ENCODE measurements at regions not wholly inside any gene's neighbourhood (a gene's known extent, or its start where the extent isn't known, plus 50 kb on each side); places are given as distances from the start of the nearest gene placed in this dataset.

DNA sequence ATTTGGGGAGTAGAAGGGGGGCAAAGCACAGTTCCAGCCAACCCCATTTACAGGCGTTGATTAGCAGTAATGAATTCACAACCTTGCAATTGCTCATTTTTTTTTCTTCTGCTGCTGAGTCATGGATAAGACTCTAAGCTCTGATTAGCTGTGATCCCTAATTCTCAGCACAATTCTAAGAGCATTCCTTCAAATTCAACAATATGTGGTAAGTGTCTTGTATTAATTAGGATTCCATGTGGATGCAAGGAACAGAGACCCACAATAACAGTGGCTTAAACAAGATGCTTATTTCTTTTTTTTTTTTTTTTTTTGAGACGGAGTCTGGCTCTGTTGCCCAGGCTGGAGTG, 133.4 kb downstream of the PALM2AKAP2 start:
- intact Hi-C loops (cut with micrococcal nuclease), result no loop called here
- no peak for DNase-seq
- CTCF ChIA-PET, result interaction anchor here (1.1 to 1.4 kb wide), 2 partner anchors 9 to 10 kb away, joined by 3 to 5 read pairs; no protein-coding TSS in a partner anchor

DNA sequence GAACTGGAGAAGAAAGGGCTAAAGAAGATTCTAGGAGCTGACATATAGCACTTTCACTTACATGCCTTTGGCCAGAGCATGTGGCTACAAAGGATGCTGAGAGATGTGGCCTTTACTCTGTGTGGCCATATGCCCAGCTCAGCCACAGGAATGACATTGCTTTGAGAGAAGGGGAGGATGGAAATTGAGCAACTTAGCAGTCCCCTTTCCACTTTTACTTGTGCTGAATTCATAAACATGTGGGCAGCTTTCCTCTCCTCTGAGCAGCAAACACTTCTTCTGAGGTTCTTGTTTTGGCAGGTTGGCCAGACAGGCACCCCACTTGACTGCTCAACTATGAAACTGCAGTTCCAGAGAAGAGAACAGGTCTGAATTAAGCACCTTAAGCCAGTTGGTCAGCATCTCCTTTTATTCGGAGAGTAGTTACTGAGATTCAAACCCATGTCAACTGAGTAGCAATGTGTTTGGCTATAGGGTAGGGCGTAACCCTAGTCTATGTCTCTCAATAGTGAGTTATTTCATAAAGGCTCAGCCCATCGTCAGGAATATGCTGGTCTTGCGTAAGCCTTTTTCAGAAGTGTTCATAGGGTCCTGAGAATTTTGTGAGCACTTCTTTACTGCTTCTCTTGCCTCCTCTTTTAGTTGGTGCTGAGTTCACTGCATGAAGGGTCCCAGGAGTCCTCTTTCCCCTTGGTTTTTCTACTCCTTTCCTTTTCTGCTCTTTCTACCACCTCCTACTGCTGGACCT, 134.5 kb downstream of the PALM2AKAP2 start:
- TF ChIP-seq, protein P1, sequence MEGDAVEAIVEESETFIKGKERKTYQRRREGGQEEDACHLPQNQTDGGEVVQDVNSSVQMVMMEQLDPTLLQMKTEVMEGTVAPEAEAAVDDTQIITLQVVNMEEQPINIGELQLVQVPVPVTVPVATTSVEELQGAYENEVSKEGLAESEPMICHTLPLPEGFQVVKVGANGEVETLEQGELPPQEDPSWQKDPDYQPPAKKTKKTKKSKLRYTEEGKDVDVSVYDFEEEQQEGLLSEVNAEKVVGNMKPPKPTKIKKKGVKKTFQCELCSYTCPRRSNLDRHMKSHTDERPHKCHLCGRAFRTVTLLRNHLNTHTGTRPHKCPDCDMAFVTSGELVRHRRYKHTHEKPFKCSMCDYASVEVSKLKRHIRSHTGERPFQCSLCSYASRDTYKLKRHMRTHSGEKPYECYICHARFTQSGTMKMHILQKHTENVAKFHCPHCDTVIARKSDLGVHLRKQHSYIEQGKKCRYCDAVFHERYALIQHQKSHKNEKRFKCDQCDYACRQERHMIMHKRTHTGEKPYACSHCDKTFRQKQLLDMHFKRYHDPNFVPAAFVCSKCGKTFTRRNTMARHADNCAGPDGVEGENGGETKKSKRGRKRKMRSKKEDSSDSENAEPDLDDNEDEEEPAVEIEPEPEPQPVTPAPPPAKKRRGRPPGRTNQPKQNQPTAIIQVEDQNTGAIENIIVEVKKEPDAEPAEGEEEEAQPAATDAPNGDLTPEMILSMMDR (IDR thresholded peaks at IDR 0.05), result no peak
- intact Hi-C loops (cut with micrococcal nuclease), result no loop called here
- no peak for ATAC-seq
- no peak for DNase-seq
- Mint-ChIP-seq H3K27me3 (peaks cover 4% of the 10 kb centered on the region), H3K4me3 (no peak overlapping the region), H3K27ac (no peak overlapping the region), H3K4me1 (ENCODE audit: low read depth) (peaks cover 16% of the 10 kb centered on the region), H3K9me3 (no peaks in the 10 kb centered on the region), H3K36me3 (ENCODE audit: low read depth) (no peaks in the 10 kb centered on the region)
- ChIA-PET CTCF (interaction anchor here (1.1 kb wide), 1 partner anchor 11 kb away, joined by 3 read pairs; no protein-coding TSS in a partner anchor), POLR2A (interaction anchor here (1.1 kb wide), 1 partner anchor 7 kb away, joined by 3 read pairs; no protein-coding TSS in a partner anchor)

More for the DNA sequence above, 133.4 kb downstream of the PALM2AKAP2 start:
- H3K36me3 Mint-ChIP-seq (ENCODE audit: low read depth), result no peaks in the 10 kb centered on the region
- TF ChIP-seq, protein P1 (IDR thresholded peaks at IDR 0.05), result no peak
- no peak for ATAC-seq
- POLR2A ChIA-PET, result no interaction called here
- no peak overlapping the region for H3K27ac Mint-ChIP-seq
- peaks cover 8% of the 10 kb centered on the region for H3K4me1 Mint-ChIP-seq (ENCODE audit: low read depth)
- H3K4me3 Mint-ChIP-seq, result no peak overlapping the region
- no peaks in the 10 kb centered on the region for H3K9me3 Mint-ChIP-seq
- H3K27me3 Mint-ChIP-seq, result peaks cover 4% of the 10 kb centered on the region

DNA sequence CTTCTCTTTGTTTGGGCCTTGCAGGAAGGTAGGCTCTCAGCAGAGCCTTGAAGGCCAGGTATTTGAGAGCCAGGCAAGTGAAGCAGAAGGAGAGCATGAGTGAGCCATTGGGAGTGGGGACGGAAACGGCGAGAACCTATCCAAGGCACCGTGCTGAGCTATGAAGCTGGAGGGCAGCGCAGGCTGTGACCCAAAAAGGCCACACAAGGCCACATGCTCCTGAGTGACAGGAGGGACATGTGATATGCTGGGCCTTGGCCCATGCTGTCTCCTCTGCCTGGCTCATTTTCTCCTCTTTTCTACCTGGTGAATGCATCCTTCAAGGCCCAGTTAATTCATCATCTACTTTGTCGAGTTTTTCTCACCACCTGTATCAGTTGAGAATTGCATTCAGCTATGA, 136.3 kb downstream of the PALM2AKAP2 start:
- peaks cover 4% of the 10 kb centered on the region for H3K27me3 Mint-ChIP-seq
- intact Hi-C loops (cut with micrococcal nuclease), result no loop called here
- peaks cover 16% of the 10 kb centered on the region for H3K4me1 Mint-ChIP-seq (ENCODE audit: low read depth)
- H3K36me3 Mint-ChIP-seq (ENCODE audit: low read depth), result no peaks in the 10 kb centered on the region
- DNase-seq, result no peak
- ChIA-PET POLR2A (no interaction called here), CTCF (interaction anchor here (1.8 kb wide), 1 partner anchor 13 kb away, joined by 5 read pairs; no protein-coding TSS in a partner anchor)
- H3K4me3 Mint-ChIP-seq, result no peak overlapping the region
- H3K27ac Mint-ChIP-seq, result no peak overlapping the region
- no peaks in the 10 kb centered on the region for H3K9me3 Mint-ChIP-seq
- TF ChIP-seq, protein P1 (IDR thresholded peaks at IDR 0.05), result no peak
- ATAC-seq, result no peak

DNA sequence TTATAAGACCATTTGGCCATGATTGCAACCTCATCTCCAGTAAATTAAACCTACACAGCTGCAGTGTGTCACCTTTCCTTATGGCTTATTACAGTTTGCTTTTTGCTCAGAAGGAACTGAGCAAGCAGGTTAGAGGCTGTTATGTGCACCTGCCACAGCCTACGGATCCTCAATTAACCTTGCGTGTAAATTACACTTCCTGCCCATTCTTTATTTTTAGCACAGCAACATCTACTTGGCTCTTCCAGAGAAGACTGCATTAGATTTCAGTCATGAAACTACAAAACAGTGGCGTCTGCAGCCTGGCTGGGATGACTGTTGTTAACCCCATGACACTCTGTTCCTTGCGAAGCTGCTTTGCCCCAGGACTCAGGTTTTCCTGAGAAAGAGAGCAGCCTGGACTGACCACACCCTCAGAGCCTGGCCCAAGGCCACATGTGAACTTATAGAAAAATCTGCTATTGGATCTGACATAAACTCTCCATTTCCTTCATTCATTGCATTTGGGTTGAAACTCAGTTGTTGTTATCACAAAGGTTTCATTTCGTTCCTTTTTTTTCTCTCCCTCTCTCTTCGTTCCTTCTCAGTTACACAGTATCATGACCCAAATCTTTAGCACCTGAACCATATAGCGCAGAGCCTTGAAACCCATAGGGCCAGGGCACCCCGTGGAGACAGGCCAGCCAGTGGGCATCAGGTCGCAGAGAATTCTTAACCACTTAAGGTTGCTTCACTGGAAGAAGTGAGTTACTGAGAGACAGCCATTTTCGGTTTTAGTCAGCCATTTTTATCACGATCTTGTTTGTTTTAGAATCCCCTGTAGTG, 138.6 kb downstream of the PALM2AKAP2 start:
- ATAC-seq, result peak; percentile 75
- H3K27me3 Mint-ChIP-seq, result peaks cover 5% of the 10 kb centered on the region
- ChIA-PET CTCF (no interaction called here), POLR2A (no interaction called here)
- TF ChIP-seq, protein P1 (IDR thresholded peaks at IDR 0.05), result no peak
- peak overlapping the region; percentile 31 for H3K4me3 Mint-ChIP-seq
- H3K9me3 Mint-ChIP-seq, result no peaks in the 10 kb centered on the region
- intact Hi-C loops (cut with micrococcal nuclease), result no loop called here
- no peaks in the 10 kb centered on the region for H3K36me3 Mint-ChIP-seq (ENCODE audit: low read depth)
- peak overlapping the region; percentile 89 for H3K27ac Mint-ChIP-seq
- peaks cover 16% of the 10 kb centered on the region for H3K4me1 Mint-ChIP-seq (ENCODE audit: low read depth)
- peak; percentile 39 for DNase-seq

Data from activated CD8-positive, alpha-beta T cell treated with anti-CD3 and anti-CD28 coated beads for 36 hours (primary cell).